Ectodermal cell (in vitro differentiated cells): ENCODE measurements at regions not wholly inside any gene's neighbourhood (a gene's known extent, or its start where the extent isn't known, plus 50 kb on each side); places are given as distances from the start of the nearest gene placed in this dataset.

Source experiments
- H3K27ac ChIP-seq: 2 replicates; pipeline ENCODE4 v1.7.0; 2013; ENCODE audit warnings: mild to moderate bottlenecking, low read depth, low read length; ENCODE audit not compliant: insufficient read depth, poor library complexity, severe bottlenecking
- H3K27me3 ChIP-seq: 2 replicates; pipeline ENCODE4 v1.7.0; 2013; ENCODE audit warnings: mild to moderate bottlenecking, low read length; ENCODE audit not compliant: insufficient read depth, control insufficient read depth, poor library complexity, severe bottlenecking
- H3K36me3 ChIP-seq: one replicate; pipeline ENCODE4 v1.7.0; 2013; ENCODE audit warnings: low read length; ENCODE audit not compliant: control insufficient read depth, insufficient read depth
- H3K4me1 ChIP-seq: one replicate; pipeline ENCODE4 v1.7.0; 2013; ENCODE audit warnings: low read length; ENCODE audit not compliant: control insufficient read depth, insufficient read depth
- H3K4me3 ChIP-seq: 2 replicates; pipeline ENCODE4 v1.7.0; 2013; ENCODE audit warnings: low read depth, low read length, control low read depth; ENCODE audit not compliant: insufficient read depth
- H3K9me3 ChIP-seq: 2 replicates; pipeline ENCODE4 v1.7.0; 2013; ENCODE audit warnings: mild to moderate bottlenecking, low read length, moderate library complexity; ENCODE audit not compliant: control insufficient read depth
- WGBS, 2 experiments: methylation state at CpG; one replicate each; pipeline ENCODE4 v1.1.7; 2013; ENCODE audit warnings: missing lambda C conversion rate in 2 of 2; 5-methylcytosine and 5-hydroxymethylcytosine counted together

- no peaks in the 10 kb centered on the region for H3K4me1 ChIP-seq
- H3K9me3 ChIP-seq, result no peaks in the 10 kb centered on the region
- H3K27me3 ChIP-seq, result no peaks in the 10 kb centered on the region
- H3K27ac ChIP-seq, result no peak overlapping the region
- H3K36me3 ChIP-seq, result no peaks in the 10 kb centered on the region
- no peak overlapping the region for H3K4me3 ChIP-seq
These were observed 1612.1 kb downstream of the OLFM4 start for GRCh38 chr13:54640719-54641118.

- no peaks in the 10 kb centered on the region for H3K27me3 ChIP-seq
- no peak overlapping the region for H3K27ac ChIP-seq
- no peaks in the 10 kb centered on the region for H3K36me3 ChIP-seq
- no peak overlapping the region for H3K4me3 ChIP-seq
- H3K9me3 ChIP-seq, result no peaks in the 10 kb centered on the region
- H3K4me1 ChIP-seq, result no peaks in the 10 kb centered on the region
These were observed 1615.2 kb downstream of the OLFM4 start for GRCh38 chr13:54643863-54644262.

DNA sequence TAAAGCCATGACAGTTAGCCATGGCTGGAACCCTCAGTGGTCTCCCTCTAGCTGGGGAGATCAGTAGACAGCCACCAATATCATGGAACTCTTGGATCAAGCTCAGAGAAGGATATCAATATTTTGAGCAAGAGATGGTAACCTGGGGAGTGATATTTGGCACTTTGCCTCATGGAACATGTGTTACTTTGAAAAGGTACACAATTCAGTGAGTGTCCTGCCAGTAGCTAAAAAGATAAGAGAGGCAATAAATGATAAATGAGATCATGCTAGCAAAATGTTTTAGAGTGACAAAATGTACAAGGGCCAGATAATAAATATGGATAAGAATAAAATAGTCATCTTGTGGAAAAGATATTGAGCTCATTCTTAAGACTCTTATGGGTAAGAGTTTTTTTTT lies 1618.7 kb downstream of the OLFM4 start:
- no peaks in the 10 kb centered on the region for H3K36me3 ChIP-seq
- H3K4me1 ChIP-seq, result no peaks in the 10 kb centered on the region
- no peak overlapping the region for H3K4me3 ChIP-seq
- no peak overlapping the region for H3K27ac ChIP-seq
- no peaks in the 10 kb centered on the region for H3K9me3 ChIP-seq
- H3K27me3 ChIP-seq, result no peaks in the 10 kb centered on the region

- H3K27ac ChIP-seq, result no peak overlapping the region
- H3K27me3 ChIP-seq, result no peaks in the 10 kb centered on the region
- no peak overlapping the region for H3K4me3 ChIP-seq
- H3K4me1 ChIP-seq, result no peaks in the 10 kb centered on the region
- no peaks in the 10 kb centered on the region for H3K36me3 ChIP-seq
- no CpG with 5 or more reads among the region's 1 CpG for WGBS, 2 experiments
- no peaks in the 10 kb centered on the region for H3K9me3 ChIP-seq
These were observed 1629.0 kb downstream of the OLFM4 start for GRCh38 chr13:54657588-54657987.

GRCh38 chr13:54658771-54659170 lies 1630.2 kb downstream of the OLFM4 start:
- H3K4me1 ChIP-seq, result no peaks in the 10 kb centered on the region
- H3K27ac ChIP-seq, result no peak overlapping the region
- H3K9me3 ChIP-seq, result no peaks in the 10 kb centered on the region
- H3K4me3 ChIP-seq, result no peak overlapping the region
- WGBS, 2 experiments, result 96 to 97% methylated on average over 17 of the region's 17 CpGs
- H3K36me3 ChIP-seq, result no peaks in the 10 kb centered on the region
- no peaks in the 10 kb centered on the region for H3K27me3 ChIP-seq

DNA sequence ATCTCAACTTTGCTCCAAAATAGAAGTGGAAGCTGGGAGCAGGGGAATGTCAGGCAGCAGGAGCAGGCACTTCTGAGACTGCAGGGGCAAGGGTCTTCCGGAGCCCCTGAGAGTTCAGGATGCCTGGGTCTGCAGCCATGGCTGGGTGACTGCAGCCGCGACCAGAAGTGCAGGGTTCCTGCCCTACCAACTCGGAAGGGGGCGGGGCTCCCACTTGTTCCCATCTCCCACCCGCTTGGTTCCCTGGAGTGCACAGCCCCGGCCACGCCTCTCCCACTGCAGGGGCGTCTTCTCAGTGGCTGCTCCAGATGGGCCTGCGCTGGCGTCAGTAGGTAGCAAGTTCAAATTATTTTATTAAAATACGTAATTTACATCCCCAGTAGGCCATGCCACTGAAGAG lies 1631.7 kb downstream of the OLFM4 start:
- WGBS, 2 experiments, result 92 to 93% methylated on average over 9 to 11 of the region's 12 CpGs
- Histone ChIP-seq H3K36me3 (no peaks in the 10 kb centered on the region), H3K27me3 (no peaks in the 10 kb centered on the region), H3K27ac (no peak overlapping the region), H3K9me3 (no peaks in the 10 kb centered on the region), H3K4me3 (no peak overlapping the region), H3K4me1 (no peaks in the 10 kb centered on the region)

DNA sequence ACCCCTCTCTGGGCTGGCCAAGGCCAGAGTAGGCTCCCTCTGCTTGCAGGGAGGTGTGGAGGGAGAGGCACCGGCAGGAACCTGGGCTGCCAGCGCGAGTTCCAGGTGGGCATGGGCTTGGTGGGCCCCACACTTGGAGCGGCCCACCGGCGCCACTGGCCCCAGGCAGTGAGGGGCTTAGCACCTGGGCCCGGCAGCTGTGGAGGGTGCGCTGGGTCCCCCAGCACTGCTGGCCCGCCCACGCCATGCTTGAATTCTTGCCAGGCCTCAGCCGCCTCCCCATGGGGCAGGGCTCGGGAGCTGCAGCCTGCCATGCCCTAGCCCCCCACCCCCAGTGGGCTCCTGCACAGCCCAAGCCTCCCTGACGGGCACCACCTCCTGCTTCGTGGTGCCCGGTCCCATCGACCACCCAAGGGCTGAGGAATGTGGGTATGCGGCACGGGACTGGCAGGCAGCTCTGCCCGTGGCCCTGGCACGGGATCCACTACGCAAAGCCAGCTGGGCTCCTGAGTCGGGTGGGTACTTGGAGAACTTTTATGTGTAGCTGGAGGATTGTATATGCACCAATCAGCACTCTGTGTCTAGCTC lies 1648.0 kb downstream of the OLFM4 start:
- Histone ChIP-seq H3K27me3 (no peaks in the 10 kb centered on the region), H3K36me3 (no peaks in the 10 kb centered on the region), H3K4me3 (no peak overlapping the region), H3K9me3 (no peaks in the 10 kb centered on the region), H3K4me1 (no peaks in the 10 kb centered on the region), H3K27ac (no peak overlapping the region)
- WGBS, 2 experiments, result 92% methylated on average over 22 of the region's 22 CpGs

DNA sequence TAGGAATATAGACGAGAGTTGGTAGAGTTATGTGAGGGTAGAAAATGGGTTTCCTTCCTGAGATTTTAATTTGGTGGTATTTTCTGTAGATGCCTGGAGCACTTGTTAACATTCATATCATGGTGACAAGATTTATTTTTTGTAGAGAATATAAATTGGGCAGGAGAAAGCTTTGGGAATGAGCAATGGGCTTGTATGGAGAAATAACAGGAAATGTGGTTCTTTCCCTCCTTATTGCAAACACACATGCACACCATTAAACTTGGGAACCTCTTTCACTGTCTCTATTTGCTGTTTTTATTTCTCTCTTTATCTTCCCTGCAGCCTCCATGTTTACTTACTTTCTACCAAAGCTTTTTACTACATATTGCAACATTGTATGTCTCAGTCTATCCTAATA lies 1653.6 kb downstream of the OLFM4 start:
- 92 to 96% methylated on average over 1 of the region's 1 CpG for WGBS, 2 experiments
- H3K4me3 ChIP-seq, result no peak overlapping the region
- no peaks in the 10 kb centered on the region for H3K27me3 ChIP-seq
- no peaks in the 10 kb centered on the region for H3K36me3 ChIP-seq
- H3K4me1 ChIP-seq, result no peaks in the 10 kb centered on the region
- no peaks in the 10 kb centered on the region for H3K9me3 ChIP-seq
- H3K27ac ChIP-seq, result no peak overlapping the region

DNA sequence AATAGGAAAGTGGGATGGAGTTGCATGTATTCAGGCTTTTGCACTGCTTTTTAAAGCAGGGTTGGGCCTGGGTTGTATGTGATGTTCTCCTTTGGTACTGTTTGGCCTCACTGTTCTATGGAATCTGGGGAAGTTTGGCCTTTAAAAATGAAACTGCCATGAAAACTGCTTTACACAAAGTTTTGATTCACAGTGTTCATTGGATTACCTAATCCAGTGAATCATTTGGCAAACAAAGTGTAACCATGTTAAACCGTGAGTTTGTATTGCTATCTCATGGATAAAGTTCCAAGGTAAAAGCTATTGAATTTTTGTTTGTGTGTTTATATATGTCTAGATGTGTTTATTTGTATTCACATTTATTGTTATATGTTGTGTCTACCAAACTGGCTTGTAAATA lies 1658.6 kb downstream of the OLFM4 start:
- Histone ChIP-seq H3K4me3 (no peak overlapping the region), H3K4me1 (no peaks in the 10 kb centered on the region), H3K27me3 (no peaks in the 10 kb centered on the region), H3K9me3 (no peaks in the 10 kb centered on the region), H3K27ac (no peak overlapping the region), H3K36me3 (no peaks in the 10 kb centered on the region)
- WGBS, 2 experiments, result 93 to 95% methylated on average over 1 of the region's 1 CpG

DNA sequence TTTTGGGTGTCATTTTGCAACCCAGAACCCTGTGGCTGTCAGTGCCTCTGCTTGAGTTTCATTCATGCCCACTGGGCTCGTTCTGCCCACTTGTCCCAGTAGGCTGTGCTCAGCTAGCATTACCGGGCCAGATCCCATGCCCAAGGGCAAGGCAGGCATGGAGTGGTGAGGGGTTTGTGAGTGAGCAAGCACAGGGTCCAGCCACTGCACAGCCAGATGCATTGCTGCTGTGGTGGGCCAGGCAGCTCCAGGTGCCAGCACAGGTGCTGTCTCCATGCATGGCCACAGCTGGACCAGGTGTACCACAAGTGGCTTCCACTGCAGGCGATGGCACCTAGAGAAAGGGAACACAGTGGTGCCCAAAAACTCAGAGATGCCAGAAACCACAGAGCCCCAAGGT lies 1671.2 kb downstream of the OLFM4 start:
- 94 to 96% methylated on average over 3 of the region's 3 CpGs for WGBS, 2 experiments
- no peaks in the 10 kb centered on the region for H3K9me3 ChIP-seq
- no peaks in the 10 kb centered on the region for H3K27me3 ChIP-seq
- no peak overlapping the region for H3K27ac ChIP-seq
- H3K36me3 ChIP-seq, result no peaks in the 10 kb centered on the region
- H3K4me1 ChIP-seq, result no peaks in the 10 kb centered on the region
- no peak overlapping the region for H3K4me3 ChIP-seq

GRCh38 chr13:54705738-54706137 lies 1677.1 kb downstream of the OLFM4 start:
- no peaks in the 10 kb centered on the region for H3K36me3 ChIP-seq
- H3K27ac ChIP-seq, result no peak overlapping the region
- no peaks in the 10 kb centered on the region for H3K27me3 ChIP-seq
- no peak overlapping the region for H3K4me3 ChIP-seq
- WGBS, 2 experiments, result 74 to 94% methylated on average over 2 of the region's 2 CpGs
- no peaks in the 10 kb centered on the region for H3K4me1 ChIP-seq
- H3K9me3 ChIP-seq, result no peaks in the 10 kb centered on the region
